A673 (cell line): ENCODE measurements at regions not wholly inside any gene's neighbourhood (a gene's known extent, or its start where the extent isn't known, plus 50 kb on each side); places are given as distances from the start of the nearest gene placed in this dataset.

Experiments used
- BruUV-seq: library from RNA; stranded (reverse); fragments of 400-500 nt; replicated peaks from 2 replicates; lab custom pipeline; 2021; lab: Mats Ljungman, UMichigan
- CTCF ChIA-PET: fragments of 300-600 bp; sonication (Branson Sonifier 250); formaldehyde crosslinking; loops from one replicate; lab custom pipeline; 2022; ENCODE audit warnings: antibody characterized with exemption; lab: Charles Lee
- POLR2A ChIA-PET: fragments of 300-600 bp; sonication (Branson Sonifier 250); formaldehyde crosslinking; loops from one replicate; lab custom pipeline; 2022; ENCODE audit warnings: antibody characterized with exemption; ENCODE audit not compliant: low non-redundant PET; lab: Charles Lee
- DNase-seq: peaks from one replicate; pipeline ENCODE4 v3.0.0-alpha.2; 2015; ENCODE audit warnings: low spot score
- H3K27ac ChIP-seq: fragments of 200-600 bp; sonication (generic); 2 replicates; pipeline ENCODE4 v1.5.1; 2016; ENCODE audit warnings: mixed run types, low read depth, mild to moderate bottlenecking, mixed read lengths, antibody characterized with exemption, low read length; ENCODE audit not compliant: poor library complexity, severe bottlenecking
- H3K27me3 ChIP-seq: fragments of 200-600 bp; sonication (generic); replicated peaks from 2 replicates; pipeline ENCODE4 v1.6.1; 2017; ENCODE audit warnings: mixed run types, low read depth, mild to moderate bottlenecking, mixed read lengths, antibody characterized with exemption, low read length; ENCODE audit not compliant: insufficient read depth, poor library complexity
- H3K36me3 ChIP-seq: fragments of 200-600 bp; sonication (generic); 2 replicates; pipeline ENCODE4 v1.6.1; 2016; ENCODE audit warnings: mixed run types, mild to moderate bottlenecking, mixed read lengths, antibody characterized with exemption, low read length; ENCODE audit not compliant: insufficient read depth, poor library complexity, severe bottlenecking
- H3K4me1 ChIP-seq: fragments of 200-600 bp; sonication (generic); 2 replicates; pipeline ENCODE4 v1.6.1; 2017; ENCODE audit warnings: mixed run types, mild to moderate bottlenecking, mixed read lengths, antibody characterized with exemption, low read length; ENCODE audit not compliant: insufficient read depth, poor library complexity, severe bottlenecking
- H3K4me3 ChIP-seq: fragments of 200-600 bp; sonication (generic); 2 replicates; pipeline ENCODE4 v1.5.1; 2016; ENCODE audit warnings: low read depth, mixed run types, mild to moderate bottlenecking, mixed read lengths, low read length; ENCODE audit not compliant: poor library complexity, severe bottlenecking
- H3K9me3 ChIP-seq: fragments of 200-600 bp; sonication (generic); 2 replicates; pipeline ENCODE4 v1.6.1; 2016; ENCODE audit warnings: mixed run types, low read depth, mild to moderate bottlenecking, mixed read lengths, antibody characterized with exemption, low read length; ENCODE audit not compliant: poor library complexity, severe bottlenecking
- CTCF ChIP-seq: fragments of 300-800, 200-600 bp; sonication (generic); conservative IDR thresholded peaks from 2 replicates; pipeline ENCODE4 v1.5.1; 2017; ENCODE audit warnings: low read depth, mild to moderate bottlenecking, antibody characterized with exemption, low read length, moderate library complexity, mixed read lengths
- EZH2 ChIP-seq: fragments of 200-600 bp; sonication (generic); IDR thresholded peaks from 2 replicates; pipeline ENCODE4 v1.6.1; 2017; ENCODE audit warnings: borderline replicate concordance, low read depth, mild to moderate bottlenecking, mixed read lengths, antibody characterized with exemption, low read length; ENCODE audit not compliant: poor library complexity, severe bottlenecking
- intact Hi-C: fragments of 100-400 bp; cut with micrococcal nuclease; formaldehyde crosslinking; loops from one replicate; pipeline ENCODE4 v1.10.0; 2022; ENCODE audit not compliant: unreplicated experiment

- Histone ChIP-seq H3K9me3 (no peaks in the 10 kb centered on the region), H3K4me1 (no peaks in the 10 kb centered on the region), H3K27me3 (no peaks in the 10 kb centered on the region), H3K36me3 (no peaks in the 10 kb centered on the region), H3K27ac (no peak overlapping the region), H3K4me3 (no peak overlapping the region)
- TF ChIP-seq EZH2 (no peak), CTCF (no peak)
- CTCF ChIA-PET = no interaction called here
- no peak for DNase-seq
- no TSS peak for BruUV-seq
- intact Hi-C loops = no loop called here
- POLR2A ChIA-PET = no interaction called here
Measured at GRCh38 chr4:22949161-22949855, 256.6 kb downstream of the GBA3 start.

DNA sequence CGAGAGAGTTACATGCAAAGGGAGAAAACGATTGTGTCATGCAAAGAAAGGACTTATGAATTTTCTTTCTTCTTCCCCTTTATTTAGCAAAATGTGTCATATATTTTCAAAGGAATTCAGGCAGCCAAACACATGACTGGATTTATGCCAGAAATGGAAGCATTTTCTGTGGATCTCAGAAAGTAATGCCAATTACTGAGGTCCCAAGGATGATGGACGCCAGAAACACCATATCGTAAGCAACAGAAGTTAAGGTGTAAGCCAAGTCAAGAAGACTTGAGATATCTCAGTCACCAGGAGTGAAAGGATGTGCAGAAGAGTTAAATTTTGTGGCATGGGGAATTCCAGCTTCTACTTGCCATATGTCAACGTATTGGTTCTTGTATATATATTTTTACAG, 255.1 kb downstream of the GBA3 start:
- Histone ChIP-seq H3K27me3 (no peaks in the 10 kb centered on the region), H3K36me3 (no peaks in the 10 kb centered on the region), H3K4me3 (no peak overlapping the region), H3K9me3 (no peaks in the 10 kb centered on the region), H3K4me1 (no peaks in the 10 kb centered on the region), H3K27ac (no peak overlapping the region)
- CTCF ChIA-PET = no interaction called here
- TF ChIP-seq EZH2 = no peak
- TF ChIP-seq CTCF = no peak
- POLR2A ChIA-PET = no interaction called here
- no TSS peak for BruUV-seq
- DNase-seq = no peak
- intact Hi-C loops = no loop called here

- no peak overlapping the region for H3K27ac ChIP-seq
- no TSS peak for BruUV-seq
- no peak for DNase-seq
- H3K4me1 ChIP-seq = no peaks in the 10 kb centered on the region
- CTCF ChIA-PET = no interaction called here
- H3K9me3 ChIP-seq = no peaks in the 10 kb centered on the region
- no peak overlapping the region for H3K4me3 ChIP-seq
- no peaks in the 10 kb centered on the region for H3K36me3 ChIP-seq
- intact Hi-C loops = no loop called here
- POLR2A ChIA-PET = no interaction called here
- no peak for TF ChIP-seq EZH2
- no peak for TF ChIP-seq CTCF
- no peaks in the 10 kb centered on the region for H3K27me3 ChIP-seq
Measured at GRCh38 chr4:22942920-22943559, 250.3 kb downstream of the GBA3 start.
